H9 (cell line): ENCODE measurements at regions not wholly inside any gene's neighbourhood (a gene's known extent, or its start where the extent isn't known, plus 50 kb on each side); places are given as distances from the start of the nearest gene placed in this dataset.

Source experiments
- DNase-seq: peaks from one replicate; pipeline ENCODE4 v3.0.0-alpha.2; 2017
- H2AFZ ChIP-seq: one replicate; pipeline ENCODE4 v1.6.1; 2013; ENCODE audit warnings: mild to moderate bottlenecking, low read length, control low read depth, moderate library complexity
- H2AK5ac ChIP-seq: 2 replicates; pipeline ENCODE4 v1.6.1; 2013; ENCODE audit warnings: low read length, control low read depth, mixed read lengths; ENCODE audit not compliant: insufficient read length
- H2BK120ac ChIP-seq: one replicate; pipeline ENCODE4 v1.6.1; 2013; ENCODE audit warnings: low read depth, mild to moderate bottlenecking, low read length, control low read depth, inconsistent platforms; ENCODE audit not compliant: poor library complexity, severe bottlenecking
- H2BK12ac ChIP-seq: 2 replicates; pipeline ENCODE4 v1.6.1; 2013; ENCODE audit warnings: low read length, control low read depth, mixed read lengths, low read depth; ENCODE audit not compliant: insufficient read length
- H2BK15ac ChIP-seq: 2 replicates; pipeline ENCODE4 v1.6.1; 2013; ENCODE audit warnings: low read depth, low read length, control low read depth
- H2BK20ac ChIP-seq: one replicate; pipeline ENCODE4 v1.6.1; 2013; ENCODE audit warnings: low read depth, mild to moderate bottlenecking, low read length, control low read depth, inconsistent platforms; ENCODE audit not compliant: poor library complexity, severe bottlenecking
- H2BK5ac ChIP-seq: 2 replicates; pipeline ENCODE4 v1.6.1; 2013; ENCODE audit warnings: low read length, control low read depth, mixed read lengths; ENCODE audit not compliant: insufficient read length
- H3K14ac ChIP-seq: 2 replicates; pipeline ENCODE4 v1.6.1; 2013; ENCODE audit warnings: low read length, control low read depth; ENCODE audit not compliant: insufficient read depth
- H3K18ac ChIP-seq: 2 replicates; pipeline ENCODE4 v1.6.1; 2013; ENCODE audit warnings: low read depth, mild to moderate bottlenecking, mixed read lengths, low read length, control low read depth; ENCODE audit not compliant: insufficient read length
- H3K23ac ChIP-seq: 2 replicates; pipeline ENCODE4 v1.6.1; 2013; ENCODE audit warnings: low read length, control low read depth, mixed read lengths, low read depth; ENCODE audit not compliant: insufficient read length
- H3K23me2 ChIP-seq: 2 replicates; pipeline ENCODE4 v1.6.1; 2013; ENCODE audit warnings: low read depth, mild to moderate bottlenecking, mixed read lengths, low read length, control low read depth; ENCODE audit not compliant: insufficient read length, poor library complexity, severe bottlenecking
- H3K27ac ChIP-seq: 2 replicates; pipeline ENCODE4 v1.5.1; 2013; ENCODE audit warnings: low read length, control low read depth, mixed read lengths, low read depth; ENCODE audit not compliant: insufficient read length
- H3K27me3 ChIP-seq: 2 replicates; pipeline ENCODE4 v1.6.1; 2013; ENCODE audit warnings: low read length, control low read depth, inconsistent platforms; ENCODE audit not compliant: insufficient read depth
- H3K4ac ChIP-seq: 2 replicates; pipeline ENCODE4 v1.6.1; 2013; ENCODE audit warnings: low read depth, mild to moderate bottlenecking, control low read depth, inconsistent platforms, low read length, moderate library complexity
- H3K4me1 ChIP-seq: 2 replicates; pipeline ENCODE4 v1.6.1; 2013; ENCODE audit warnings: low read length, control low read depth, inconsistent platforms; ENCODE audit not compliant: insufficient read depth
- H3K4me2 ChIP-seq: 2 replicates; pipeline ENCODE4 v1.6.1; 2013; ENCODE audit warnings: low read length, control low read depth, mixed read lengths; ENCODE audit not compliant: insufficient read length, insufficient read depth
- H3K56ac ChIP-seq: 2 replicates; pipeline ENCODE4 v1.6.1; 2013; ENCODE audit warnings: low read depth, mild to moderate bottlenecking, mixed read lengths, low read length, control low read depth; ENCODE audit not compliant: insufficient read length
- H3K79me1 ChIP-seq: 2 replicates; pipeline ENCODE4 v1.6.1; 2013; ENCODE audit warnings: low read depth, mild to moderate bottlenecking, moderate library complexity, low read length, control low read depth, inconsistent platforms; ENCODE audit not compliant: insufficient read depth, poor library complexity, severe bottlenecking
- H3K79me2 ChIP-seq: 2 replicates; pipeline ENCODE4 v1.6.1; 2013; ENCODE audit warnings: low read length, control low read depth, inconsistent platforms; ENCODE audit not compliant: insufficient read depth
- H3K9ac ChIP-seq: 2 replicates; pipeline ENCODE4 v1.6.1; 2013; ENCODE audit warnings: low read length, control low read depth, mixed read lengths; ENCODE audit not compliant: insufficient read length; ENCODE audit errors: extremely low read depth
- H3K9me3 ChIP-seq: one replicate; pipeline ENCODE4 v1.6.1; 2013; ENCODE audit warnings: low read depth, low read length, inconsistent platforms; ENCODE audit not compliant: control insufficient read depth
- H3T11ph ChIP-seq: one replicate; pipeline ENCODE4 v1.6.1; 2013; ENCODE audit warnings: mild to moderate bottlenecking, low read length, control low read depth, inconsistent platforms
- H4K20me1 ChIP-seq: one replicate; pipeline ENCODE4 v1.6.1; 2013; ENCODE audit not compliant: control insufficient read depth, insufficient read length, insufficient read depth
- H4K5ac ChIP-seq: 2 replicates; pipeline ENCODE4 v1.6.1; 2013; ENCODE audit warnings: low read depth, mild to moderate bottlenecking, mixed read lengths, low read length, control low read depth; ENCODE audit not compliant: insufficient read length
- H4K8ac ChIP-seq: replicated peaks from 2 replicates; pipeline ENCODE4 v1.6.1; 2013; ENCODE audit warnings: low read length, control low read depth, mixed read lengths, low read depth; ENCODE audit not compliant: insufficient read length
- H4K91ac ChIP-seq: 2 replicates; pipeline ENCODE4 v1.6.1; 2013; ENCODE audit warnings: low read depth, mild to moderate bottlenecking, moderate library complexity, mixed read lengths, low read length, control low read depth; ENCODE audit not compliant: insufficient read length
- H3K27ac Mint-ChIP-seq, 3 experiments: 2 replicates in 2 of 3; 3 replicates in 1 of 3; pipeline ENCODE4 v1.8.0; 2020 to 2021; ENCODE audit warnings: mixed read lengths in 3 of 3, mild to moderate bottlenecking in 1 of 3, moderate library complexity in 1 of 3
- H3K27me3 Mint-ChIP-seq: 2 replicates; pipeline ENCODE4 v1.8.0; 2021; ENCODE audit warnings: low read depth, mild to moderate bottlenecking, moderate library complexity, mixed read lengths
- H3K36me3 Mint-ChIP-seq, 3 experiments: 2 replicates in 2 of 3; 3 replicates in 1 of 3; pipeline ENCODE4 v1.8.0; 2020 to 2021; ENCODE audit warnings: low read depth in 3 of 3, mixed read lengths in 3 of 3; ENCODE audit not compliant: insufficient read depth in 1 of 3
- H3K4me1 Mint-ChIP-seq, 2 experiments: 2 replicates each; pipeline ENCODE4 v1.8.0; 2020; ENCODE audit warnings: mixed read lengths in 2 of 2
- H3K4me3 Mint-ChIP-seq, 2 experiments: 2 replicates in 1 of 2; 3 replicates in 1 of 2; pipeline ENCODE4 v1.8.0; 2020 to 2021; ENCODE audit warnings: mild to moderate bottlenecking in 2 of 2, mixed read lengths in 2 of 2, moderate library complexity in 1 of 2
- H3K9me3 Mint-ChIP-seq, 2 experiments: 2 replicates in 1 of 2; 3 replicates in 1 of 2; pipeline ENCODE4 v1.8.0; 2020; ENCODE audit warnings: mild to moderate bottlenecking in 2 of 2, mixed read lengths in 2 of 2, moderate library complexity in 1 of 2
- CTCF ChIP-seq: fragments of 200-600 bp; sonication (generic); conservative IDR thresholded peaks from 3 replicates; pipeline ENCODE4 v1.8.0; 2021; ENCODE audit warnings: antibody characterized with exemption, mild to moderate bottlenecking

DNA sequence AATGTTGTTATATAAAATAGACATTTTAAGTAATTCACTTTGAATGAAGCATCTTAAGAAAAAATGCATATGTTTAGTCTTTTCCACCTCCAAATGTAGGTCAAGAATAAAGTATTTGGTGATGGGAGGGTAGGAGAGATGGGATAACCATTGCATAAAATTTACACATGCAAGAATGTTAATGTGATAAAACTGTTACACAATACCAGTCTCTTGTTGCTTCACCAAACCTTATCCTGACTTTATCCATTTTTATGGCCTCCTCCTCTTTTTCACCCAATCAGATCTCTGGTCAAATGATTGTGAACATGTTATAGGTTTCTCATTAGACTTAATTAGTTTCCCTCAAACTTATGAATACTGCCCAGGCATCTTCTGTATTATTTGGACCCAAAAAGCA, 994.5 kb upstream of the FLRT2 start:
- Histone ChIP-seq H3K4me1 (no peaks in the 10 kb centered on the region; the same call in 1 of the 2 replicates), H4K20me1 (no peaks in the 10 kb centered on the region), H2BK20ac (no peak overlapping the region), H3K4ac (no peak overlapping the region), H3K14ac (no peak overlapping the region), H2BK120ac (no peak overlapping the region), H4K91ac (no peak overlapping the region), H4K8ac (no peak overlapping the region), H3K27ac (no peak overlapping the region), H3K27me3 (no peaks in the 10 kb centered on the region), H2BK5ac (no peak overlapping the region), H2AK5ac (no peak overlapping the region), H3K18ac (no peak overlapping the region), H3K4me2 (no peak overlapping the region), H3K79me2 (no peaks in the 10 kb centered on the region), H3K9ac (no peak overlapping the region), H3T11ph (no peak overlapping the region), H3K23me2 (no peaks in the 10 kb centered on the region), H3K9me3 (no peaks in the 10 kb centered on the region), H3K56ac (no peak overlapping the region), H3K79me1 (no peaks in the 10 kb centered on the region), H2BK15ac (no peak overlapping the region), H3K23ac (no peak overlapping the region), H2AFZ (no peak overlapping the region), H4K5ac (no peak overlapping the region), H2BK12ac (no peak overlapping the region)
- Mint-ChIP-seq H3K36me3 (no peaks in the 10 kb centered on the region), H3K4me1 (peaks cover 8 to 9% of the 10 kb centered on the region in 2 experiments), H3K27ac (no peak overlapping the region), H3K9me3 (no peaks in the 10 kb centered on the region), H3K27me3 (no peaks in the 10 kb centered on the region), H3K4me3 (no peak overlapping the region)
- no peak for TF ChIP-seq CTCF
- DNase-seq, result no peak
